ENCODE measurements at regions not wholly inside any gene's neighbourhood (a gene's known extent, or its start where the extent isn't known, plus 50 kb on each side); places are given as distances from the start of the nearest gene placed in this dataset.
"Not testable (repeated sequence)": the region's sequence is repeated elsewhere in the genome, so short reads cannot be mapped to it uniquely, and the experiment has no call there.

DNA sequence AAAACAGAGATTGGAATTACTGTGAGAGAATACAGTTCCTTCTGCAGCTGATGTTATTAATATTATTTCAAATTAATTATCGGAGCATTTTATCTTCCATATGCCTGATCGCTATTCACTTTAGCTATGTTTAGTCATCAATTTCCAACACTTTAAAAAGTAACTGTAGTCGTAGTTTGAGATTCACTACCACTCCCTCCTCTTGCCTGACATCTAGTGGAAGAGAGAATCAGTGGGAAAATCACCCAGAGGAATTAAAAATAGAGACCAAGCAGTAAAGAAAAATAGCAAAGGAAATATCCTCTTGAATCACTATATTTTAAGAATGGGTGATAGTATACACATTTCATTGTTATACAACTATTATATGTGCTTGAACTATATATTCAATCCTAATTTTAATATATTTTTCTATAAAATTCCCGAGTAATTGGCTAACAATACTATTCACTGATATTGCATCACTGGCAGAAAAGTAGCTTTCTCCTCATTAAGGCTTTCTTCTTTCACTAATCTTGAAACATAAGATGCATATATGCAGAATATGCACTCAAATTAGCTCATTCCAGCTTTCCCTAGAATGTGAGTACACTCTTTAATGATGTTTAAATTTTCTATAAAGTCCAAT lies 708.7 kb downstream of the CDH9 start:
- Histone ChIP-seq H3K4me3 (ENCODE audit: low read depth, low read length) (no peak overlapping the region), H3K27ac (no peak overlapping the region), H3K27me3 (replicated peaks) (no peaks in the 10 kb centered on the region), H3K36me3 (replicated peaks) (no peaks in the 10 kb centered on the region)
- TF ChIP-seq, protein P1, sequence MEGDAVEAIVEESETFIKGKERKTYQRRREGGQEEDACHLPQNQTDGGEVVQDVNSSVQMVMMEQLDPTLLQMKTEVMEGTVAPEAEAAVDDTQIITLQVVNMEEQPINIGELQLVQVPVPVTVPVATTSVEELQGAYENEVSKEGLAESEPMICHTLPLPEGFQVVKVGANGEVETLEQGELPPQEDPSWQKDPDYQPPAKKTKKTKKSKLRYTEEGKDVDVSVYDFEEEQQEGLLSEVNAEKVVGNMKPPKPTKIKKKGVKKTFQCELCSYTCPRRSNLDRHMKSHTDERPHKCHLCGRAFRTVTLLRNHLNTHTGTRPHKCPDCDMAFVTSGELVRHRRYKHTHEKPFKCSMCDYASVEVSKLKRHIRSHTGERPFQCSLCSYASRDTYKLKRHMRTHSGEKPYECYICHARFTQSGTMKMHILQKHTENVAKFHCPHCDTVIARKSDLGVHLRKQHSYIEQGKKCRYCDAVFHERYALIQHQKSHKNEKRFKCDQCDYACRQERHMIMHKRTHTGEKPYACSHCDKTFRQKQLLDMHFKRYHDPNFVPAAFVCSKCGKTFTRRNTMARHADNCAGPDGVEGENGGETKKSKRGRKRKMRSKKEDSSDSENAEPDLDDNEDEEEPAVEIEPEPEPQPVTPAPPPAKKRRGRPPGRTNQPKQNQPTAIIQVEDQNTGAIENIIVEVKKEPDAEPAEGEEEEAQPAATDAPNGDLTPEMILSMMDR (IDR thresholded peaks at IDR 0.05; ENCODE audit: low read depth, low read length, missing control alignments) = no peak
- in situ Hi-C loops (cut with HindIII; ENCODE audit: low pct_ligation_motif_present, low sequenced_read_pairs) = no loop called here
- DNase-seq = no peak

DNA sequence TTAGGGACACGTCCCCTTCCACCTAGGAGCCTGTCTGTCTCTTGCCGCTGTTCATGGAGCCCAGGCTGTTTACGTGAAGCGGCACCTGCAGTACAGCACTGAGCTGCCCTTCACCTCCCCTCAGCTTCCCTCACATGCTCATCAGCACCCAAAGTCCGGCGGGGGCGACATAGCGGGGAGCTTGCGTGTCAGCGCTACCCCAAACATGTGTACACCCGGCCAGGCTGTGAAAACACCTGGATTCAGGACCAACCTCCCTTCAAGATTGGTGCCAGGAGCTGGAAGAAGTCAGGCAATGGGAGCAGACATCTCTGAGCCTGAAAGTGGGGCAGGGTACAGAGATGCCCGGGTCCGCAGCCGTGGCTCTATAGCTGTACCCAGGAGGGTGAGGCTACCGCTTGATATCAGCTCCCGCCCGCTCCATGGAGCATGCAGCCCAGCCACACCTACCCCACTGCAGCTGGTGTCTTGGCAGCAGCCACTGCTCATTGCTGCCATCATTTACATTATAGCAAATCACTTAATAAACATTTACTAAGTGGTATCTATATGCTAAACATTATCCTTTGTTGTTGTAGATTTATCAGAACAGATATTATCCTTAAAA lies 712.1 kb downstream of the CDH9 start:
- no peaks in the 10 kb centered on the region for H3K36me3 ChIP-seq (replicated peaks)
- no peak overlapping the region for H3K27ac ChIP-seq
- H3K27me3 ChIP-seq (replicated peaks) = no peaks in the 10 kb centered on the region
- no peak for DNase-seq
- no peak overlapping the region for H3K4me3 ChIP-seq (ENCODE audit: low read depth, low read length)
- TF ChIP-seq, protein P1 (IDR thresholded peaks at IDR 0.05; ENCODE audit: low read depth, low read length, missing control alignments) = no peak
- in situ Hi-C loops (cut with HindIII; ENCODE audit: low pct_ligation_motif_present, low sequenced_read_pairs) = no loop called here

DNA sequence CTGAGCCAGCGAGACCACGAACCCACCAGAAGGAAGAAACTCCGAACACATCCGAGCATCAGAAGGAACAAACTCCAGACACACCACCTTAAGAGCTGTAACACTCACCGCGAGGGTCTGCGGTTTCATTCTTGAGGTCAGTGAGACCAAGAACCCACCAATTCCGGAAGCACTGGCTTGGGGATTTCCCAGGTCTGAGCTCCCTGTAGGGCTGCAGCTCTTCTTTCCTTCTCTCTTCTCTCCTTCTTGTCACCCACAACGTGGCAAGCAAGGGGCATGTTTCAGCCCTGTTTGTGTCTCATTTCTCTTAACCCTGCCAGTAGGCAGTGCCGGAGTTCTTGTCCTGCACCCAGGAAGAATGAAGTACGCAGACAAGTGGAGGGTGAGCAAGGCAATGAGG lies 713.0 kb downstream of the CDH9 start:
- H3K4me3 ChIP-seq (ENCODE audit: low read depth, low read length); H3K27me3 ChIP-seq (replicated peaks); H3K27ac ChIP-seq; in situ Hi-C loops (cut with HindIII; ENCODE audit: low pct_ligation_motif_present, low sequenced_read_pairs); H3K36me3 ChIP-seq (replicated peaks); DNase-seq: not testable (repeated sequence)

DNA sequence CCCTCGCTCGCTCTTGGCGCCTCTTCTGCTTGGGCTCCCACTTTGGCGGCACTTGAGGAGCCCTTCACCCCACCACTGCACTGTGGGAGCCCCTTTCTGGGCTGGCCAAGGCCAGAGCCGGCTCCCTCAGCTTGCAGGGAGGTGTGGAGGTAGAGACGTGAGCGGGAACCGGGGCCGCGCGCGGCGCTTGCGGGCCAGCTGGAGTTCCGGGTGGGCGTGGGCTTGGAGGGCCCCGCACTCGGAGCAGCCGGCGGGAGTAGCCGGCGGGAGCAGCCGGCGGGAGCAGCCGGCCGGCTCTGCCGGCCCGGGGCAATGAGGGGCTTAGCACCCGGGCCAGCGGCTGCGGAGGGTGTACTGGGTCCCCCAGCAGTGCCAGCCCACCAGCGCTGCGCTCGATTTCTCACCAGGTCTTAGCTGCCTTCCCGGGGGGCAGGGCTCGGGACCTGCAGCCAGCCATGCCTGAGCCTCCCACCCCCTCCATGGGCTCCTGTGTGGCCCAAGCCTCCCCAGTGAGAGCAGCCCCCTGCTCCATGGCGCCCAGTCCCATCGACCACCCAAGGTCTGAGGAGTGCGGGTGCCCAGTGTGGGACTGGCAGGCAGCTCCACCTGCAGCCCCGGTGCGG lies 714.0 kb downstream of the CDH9 start:
- in situ Hi-C loops (cut with HindIII; ENCODE audit: low pct_ligation_motif_present, low sequenced_read_pairs); H3K27ac ChIP-seq; H3K27me3 ChIP-seq (replicated peaks); H3K36me3 ChIP-seq (replicated peaks); DNase-seq; H3K4me3 ChIP-seq (ENCODE audit: low read depth, low read length): not testable (repeated sequence)

DNA sequence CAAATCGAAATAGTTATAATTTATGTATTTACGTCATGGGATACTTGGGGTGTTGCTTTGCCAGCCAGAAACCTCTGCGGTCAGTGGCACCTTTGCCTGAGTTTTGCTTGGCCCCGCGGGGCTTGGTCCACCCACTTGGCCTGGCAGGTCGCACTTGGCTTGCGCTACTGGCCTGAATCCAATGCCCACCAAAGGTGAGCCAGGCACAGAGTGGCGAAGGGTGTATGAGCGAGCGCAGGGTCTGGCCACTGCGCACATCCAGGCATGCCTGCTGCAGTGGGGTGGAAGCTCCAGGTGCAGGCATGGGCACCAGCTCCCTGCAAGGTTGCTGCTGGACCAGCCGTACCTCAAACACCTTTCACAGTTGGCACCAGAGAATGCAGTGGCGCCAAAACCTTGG lies 714.6 kb downstream of the CDH9 start:
- H3K4me3 ChIP-seq (ENCODE audit: low read depth, low read length) = no peak overlapping the region
- no peaks in the 10 kb centered on the region for H3K36me3 ChIP-seq (replicated peaks)
- no peaks in the 10 kb centered on the region for H3K27me3 ChIP-seq (replicated peaks)
- no peak overlapping the region for H3K27ac ChIP-seq
- DNase-seq = no peak
- TF ChIP-seq, protein P1 (IDR thresholded peaks at IDR 0.05; ENCODE audit: low read depth, low read length, missing control alignments) = no peak
- in situ Hi-C loops (cut with HindIII; ENCODE audit: low pct_ligation_motif_present, low sequenced_read_pairs) = no loop called here

DNA sequence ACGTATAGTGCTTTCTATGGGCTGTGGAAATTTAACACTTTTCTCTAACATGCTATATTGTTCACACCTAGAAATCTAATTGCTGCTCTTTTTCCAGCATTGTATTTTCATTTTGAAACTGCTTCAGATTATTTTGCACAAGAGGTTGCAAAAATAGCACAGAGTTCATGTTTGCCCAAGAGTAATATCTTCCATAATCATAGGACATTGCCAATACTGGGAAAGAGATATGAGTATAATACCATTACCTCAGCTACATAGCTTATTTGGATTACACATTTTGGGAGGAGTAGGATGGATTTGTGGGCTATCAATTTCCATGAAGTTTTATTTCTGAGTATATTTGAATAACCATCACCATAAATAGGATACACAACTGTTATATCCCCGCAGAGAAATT lies 717.1 kb downstream of the CDH9 start:
- H3K4me3 ChIP-seq (ENCODE audit: low read depth, low read length) = no peak overlapping the region
- H3K27ac ChIP-seq = no peak overlapping the region
- no peak for DNase-seq
- TF ChIP-seq, protein P1 (IDR thresholded peaks at IDR 0.05; ENCODE audit: low read depth, low read length, missing control alignments) = no peak
- no peaks in the 10 kb centered on the region for H3K36me3 ChIP-seq (replicated peaks)
- H3K27me3 ChIP-seq (replicated peaks) = no peaks in the 10 kb centered on the region
- in situ Hi-C loops (cut with HindIII; ENCODE audit: low pct_ligation_motif_present, low sequenced_read_pairs) = no loop called here

Data from brain microvascular endothelial cell (primary cell).